ENCODE measurements at regions not wholly inside any gene's neighbourhood (a gene's known extent, or its start where the extent isn't known, plus 50 kb on each side); places are given as distances from the start of the nearest gene placed in this dataset.
"Not testable (repeated sequence)": the region's sequence is repeated elsewhere in the genome, so short reads cannot be mapped to it uniquely, and the experiment has no call there.

- Histone ChIP-seq H3K79me2 (replicated peaks; ENCODE audit: insufficient read depth) (no peaks in the 10 kb centered on the region), H2AFZ (no peak overlapping the region), H3K27ac (ENCODE audit: low read depth) (no peak overlapping the region), H3K4me2 (no peak overlapping the region), H3K36me3 (ENCODE audit: insufficient read depth) (no peaks in the 10 kb centered on the region), H3K4me1 (ENCODE audit: insufficient read depth) (no peaks in the 10 kb centered on the region), H3F3A (replicated peaks; ENCODE audit: low read depth) (no peaks in the 10 kb centered on the region), H3K27me3 (ENCODE audit: insufficient read depth) (no peaks in the 10 kb centered on the region), H4K20me1 (replicated peaks; ENCODE audit: insufficient read depth) (no peaks in the 10 kb centered on the region), H3K4me3 (no peak overlapping the region), H3K9me2 (ENCODE audit: insufficient read depth) (peaks cover 4% of the 10 kb centered on the region; the same call in 1 of the 2 replicates)
- peaks cover 14% of the 10 kb centered on the region; the same call in 2 of the 3 replicates for H3K9me3 Mint-ChIP-seq
- TF ChIP-seq REST (IDR thresholded peaks at IDR 0.05; ENCODE audit: unreplicated experiment) (no peak), JUNB (IDR thresholded peaks at IDR 0.05; ENCODE audit: unreplicated experiment) (no peak), EZH2phosphoT487 (IDR thresholded peaks at IDR 0.05; ENCODE audit: unreplicated experiment) (no peak), NANOG (IDR thresholded peaks at IDR 0.05; ENCODE audit: borderline replicate concordance) (no peak)
- no peak overlapping the region for H3K4me3 Mint-ChIP-seq
- no peaks in the 10 kb centered on the region; the same call in 2 of the 3 replicates for H3K36me3 Mint-ChIP-seq (ENCODE audit: low read depth)
- DNase-seq (ENCODE audit: low spot score): no peak
- no peak overlapping the region for H3K27ac Mint-ChIP-seq
- H3K4me1 Mint-ChIP-seq: no peaks in the 10 kb centered on the region
- peaks cover 4% of the 10 kb centered on the region for H3K27me3 Mint-ChIP-seq (ENCODE audit: insufficient read depth, low read depth, poor library complexity)
- ATAC-seq: no peak
These were observed 476.8 kb downstream of the ZNF516 start for GRCh38 chr18:76018210-76018609.

GRCh38 chr18:76013057-76013456 lies 482.0 kb downstream of the ZNF516 start:
- DNase-seq (ENCODE audit: low spot score) (no peak), ATAC-seq (no peak)
- Histone ChIP-seq H3K79me2 (replicated peaks; ENCODE audit: insufficient read depth) (no peaks in the 10 kb centered on the region), H4K20me1 (replicated peaks; ENCODE audit: insufficient read depth) (no peaks in the 10 kb centered on the region), H3K4me1 (ENCODE audit: insufficient read depth) (no peaks in the 10 kb centered on the region), H3K9me2 (ENCODE audit: insufficient read depth) (peaks cover 14% of the 10 kb centered on the region; the same call in 1 of the 2 replicates), H3K4me3 (no peak overlapping the region), H2AFZ (no peak overlapping the region), H3K27me3 (ENCODE audit: insufficient read depth) (no peaks in the 10 kb centered on the region), H3K4me2 (no peak overlapping the region), H3K36me3 (ENCODE audit: insufficient read depth) (no peaks in the 10 kb centered on the region), H3K27ac (ENCODE audit: low read depth) (no peak overlapping the region), H3F3A (replicated peaks; ENCODE audit: low read depth) (no peaks in the 10 kb centered on the region)
- TF ChIP-seq STAT1 (IDR thresholded peaks at IDR 0.05; ENCODE audit: unreplicated experiment): no peak
- TF ChIP-seq JUNB (IDR thresholded peaks at IDR 0.05; ENCODE audit: unreplicated experiment): no peak
- H3K36me3 Mint-ChIP-seq (ENCODE audit: low read depth): no peaks in the 10 kb centered on the region
- H3K4me3 Mint-ChIP-seq: no peak overlapping the region
- H3K27me3 Mint-ChIP-seq (ENCODE audit: insufficient read depth, low read depth, poor library complexity): peaks cover 4% of the 10 kb centered on the region
- peaks cover 8% of the 10 kb centered on the region; the same call in 2 of the 3 replicates for H3K9me3 Mint-ChIP-seq
- H3K27ac Mint-ChIP-seq: no peak overlapping the region
- no peaks in the 10 kb centered on the region for H3K4me1 Mint-ChIP-seq

DNA sequence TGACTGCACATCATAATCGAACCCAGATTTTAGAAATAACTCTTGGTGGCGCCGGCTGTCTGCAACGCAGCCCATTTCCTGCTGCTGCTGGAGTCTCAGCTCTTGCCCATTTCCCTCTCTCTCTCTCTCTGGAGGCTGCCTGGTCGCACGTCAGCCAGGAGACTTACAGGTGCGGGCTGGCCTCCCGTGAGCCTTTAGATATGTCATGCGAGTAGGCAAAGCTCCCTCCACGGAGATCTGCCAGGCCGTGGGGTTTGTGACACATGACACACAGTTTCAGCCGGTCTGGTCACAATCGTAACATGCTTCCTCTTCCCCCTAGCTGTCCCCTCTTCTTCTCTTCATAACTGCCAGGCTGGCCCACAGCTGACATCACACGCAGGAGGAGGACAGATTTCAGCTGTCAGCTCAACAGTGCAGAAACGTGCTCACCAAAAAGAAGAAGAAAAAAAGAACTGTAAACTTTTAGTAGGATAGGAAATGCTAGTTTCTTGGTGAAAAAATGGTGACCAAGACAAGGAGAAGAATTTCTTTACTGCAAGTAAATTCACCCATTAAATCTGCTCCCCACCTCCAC lies 489.3 kb downstream of the ZNF516 start:
- H3K4me3 Mint-ChIP-seq: no peak overlapping the region
- no peaks in the 10 kb centered on the region for H3K36me3 ChIP-seq (ENCODE audit: insufficient read depth)
- no peak for ATAC-seq
- H3K4me1 Mint-ChIP-seq: no peaks in the 10 kb centered on the region
- TF ChIP-seq POLR2AphosphoS5 (IDR thresholded peaks at IDR 0.05; ENCODE audit: low read depth) (no peak), CTCF (conservative IDR thresholded peaks at IDR 0.05; ENCODE audit: low read depth in 2 of 2) (0 out of 4 replicates have a peak, but pooled peaks of 1 of the 2 experiments have one; percentile 2), EZH2 (IDR thresholded peaks at IDR 0.05; ENCODE audit: low read depth, unreplicated experiment) (no peak)
- H3F3A ChIP-seq (replicated peaks; ENCODE audit: low read depth): no peaks in the 10 kb centered on the region
- H3K36me3 Mint-ChIP-seq (ENCODE audit: low read depth): no peaks in the 10 kb centered on the region
- H3K79me2 ChIP-seq (replicated peaks; ENCODE audit: insufficient read depth): no peaks in the 10 kb centered on the region
- DNase-seq (ENCODE audit: low spot score): no peak
- H2AFZ ChIP-seq: peak overlapping the region; percentile 28; the same call in 1 of the 2 replicates
- H3K9me3 Mint-ChIP-seq: peaks cover 6% of the 10 kb centered on the region
- H3K27me3 Mint-ChIP-seq (ENCODE audit: insufficient read depth, low read depth, poor library complexity): peaks cover 5% of the 10 kb centered on the region
- 0 out of 2 replicates have a peak, but pooled peaks cover 4% of the 10 kb centered on the region for H3K9me2 ChIP-seq (ENCODE audit: insufficient read depth)
- H3K27ac ChIP-seq (ENCODE audit: low read depth): no peak overlapping the region
- H4K20me1 ChIP-seq (replicated peaks; ENCODE audit: insufficient read depth): no peaks in the 10 kb centered on the region
- no peak overlapping the region for H3K27ac Mint-ChIP-seq
- no peak overlapping the region for H3K4me3 ChIP-seq
- no peak overlapping the region for H3K4me2 ChIP-seq
- H3K4me1 ChIP-seq (ENCODE audit: insufficient read depth): no peaks in the 10 kb centered on the region
- no peaks in the 10 kb centered on the region for H3K27me3 ChIP-seq (ENCODE audit: insufficient read depth)

DNA sequence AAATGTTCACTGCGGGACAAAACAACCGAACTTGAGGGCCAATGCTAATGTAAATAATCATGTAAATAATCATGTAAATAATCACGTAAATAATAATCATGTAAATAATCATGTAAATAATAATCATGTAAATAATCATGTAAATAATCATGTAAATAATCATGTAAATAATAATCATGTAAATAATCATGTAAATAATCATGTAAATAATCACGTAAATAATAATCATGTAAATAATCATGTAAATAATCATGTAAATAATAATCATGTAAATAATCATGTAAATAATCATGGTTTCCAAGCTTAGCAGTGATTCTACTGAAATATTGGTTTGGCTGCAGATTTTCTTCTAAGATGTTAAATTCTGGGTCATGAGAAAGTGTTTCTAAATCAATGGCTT lies 507.1 kb downstream of the ZNF516 start:
- not testable (repeated sequence) for H3K4me1 ChIP-seq (ENCODE audit: insufficient read depth); H3K4me2 ChIP-seq; H3K79me2 ChIP-seq (replicated peaks; ENCODE audit: insufficient read depth); H4K20me1 ChIP-seq (replicated peaks; ENCODE audit: insufficient read depth); H3F3A ChIP-seq (replicated peaks; ENCODE audit: low read depth); ATAC-seq; DNase-seq (ENCODE audit: low spot score); H3K27ac Mint-ChIP-seq; H2AFZ ChIP-seq; H3K9me2 ChIP-seq (ENCODE audit: insufficient read depth); H3K27me3 ChIP-seq (ENCODE audit: insufficient read depth); H3K4me3 Mint-ChIP-seq; H3K27ac ChIP-seq (ENCODE audit: low read depth); H3K36me3 ChIP-seq (ENCODE audit: insufficient read depth); H3K4me3 ChIP-seq; H3K27me3 Mint-ChIP-seq (ENCODE audit: insufficient read depth, low read depth, poor library complexity)
- Mint-ChIP-seq H3K9me3 (peaks cover 29% of the 10 kb centered on the region), H3K36me3 (ENCODE audit: low read depth) (peaks cover 21% of the 10 kb centered on the region), H3K4me1 (peaks cover 13% of the 10 kb centered on the region)

Data from GM23338 (cell line).